Neural cell (in vitro differentiated cells): ENCODE measurements at regions not wholly inside any gene's neighbourhood (a gene's known extent, or its start where the extent isn't known, plus 50 kb on each side); places are given as distances from the start of the nearest gene placed in this dataset.

Experiments used
- H2AFZ ChIP-seq: fragments of 200-600, 300-800 bp; sonication (generic), shearing (Covaris generic); 2 replicates; pipeline ENCODE4 v1.6.0; 2014; ENCODE audit warnings: low read depth, mild to moderate bottlenecking, antibody characterized with exemption, low read length, moderate library complexity
- H3F3A ChIP-seq: fragments of 200-600 bp; shearing (Covaris generic); 2 replicates; pipeline ENCODE4 v1.6.1; 2016; ENCODE audit warnings: mild to moderate bottlenecking, moderate library complexity, mixed read lengths, antibody characterized with exemption, low read length; ENCODE audit not compliant: insufficient read depth, poor library complexity, severe bottlenecking
- H3K27ac ChIP-seq: fragments of 200-600, 300-800 bp; sonication (generic), shearing (Covaris generic); 2 replicates; pipeline ENCODE4 v1.5.1; 2014; ENCODE audit warnings: mild to moderate bottlenecking, low read length, moderate library complexity
- H3K27me3 ChIP-seq: fragments of 300-800, 200-600 bp; sonication (generic), shearing (Covaris generic); 2 replicates; pipeline ENCODE4 v1.6.0; 2014; ENCODE audit warnings: mild to moderate bottlenecking, low read depth, low read length, moderate library complexity; ENCODE audit not compliant: insufficient read depth
- H3K36me3 ChIP-seq: fragments of 300-800, 200-600 bp; sonication (generic), shearing (Covaris generic); 2 replicates; pipeline ENCODE4 v1.5.1; 2014; ENCODE audit warnings: mild to moderate bottlenecking, antibody characterized with exemption, low read length, moderate library complexity; ENCODE audit not compliant: insufficient read depth
- H3K4me2 ChIP-seq: fragments of 300-800, 200-600 bp; sonication (generic), shearing (Covaris generic); 2 replicates; pipeline ENCODE4 v1.6.0; 2014; ENCODE audit warnings: mild to moderate bottlenecking, low read length
- H3K4me3 ChIP-seq: fragments of 300-800, 200-600 bp; sonication (generic), shearing (Covaris generic); 2 replicates; pipeline ENCODE4 v1.5.1; 2014; ENCODE audit warnings: mild to moderate bottlenecking, low read length, moderate library complexity
- H3K79me2 ChIP-seq: fragments of 200-600 bp; shearing (Covaris generic); replicated peaks from 2 replicates; pipeline ENCODE4 v1.6.0; 2014; ENCODE audit warnings: mild to moderate bottlenecking, low read length, moderate library complexity; ENCODE audit not compliant: insufficient read depth
- H3K9ac ChIP-seq: fragments of 300-800, 200-600 bp; sonication (generic), shearing (Covaris generic); 2 replicates; pipeline ENCODE4 v1.6.1; 2016; ENCODE audit warnings: mild to moderate bottlenecking, low read length, mixed read lengths
- H3K9me2 ChIP-seq: fragments of 200-600 bp; shearing (Covaris generic); 2 replicates; pipeline ENCODE4 v1.6.1; 2016; ENCODE audit warnings: mild to moderate bottlenecking, low read length, mixed read lengths; ENCODE audit not compliant: insufficient read depth
- H3K9me3 ChIP-seq: fragments of 200-600, 300-800 bp; sonication (generic), shearing (Covaris generic); 2 replicates; pipeline ENCODE4 v1.6.1; 2016; ENCODE audit warnings: mild to moderate bottlenecking, mixed run types, low read length, moderate library complexity, mixed read lengths
- H4K20me1 ChIP-seq: fragments of 200-600 bp; shearing (Covaris generic); 2 replicates; pipeline ENCODE4 v1.6.1; 2016; ENCODE audit warnings: mild to moderate bottlenecking, mixed run types; ENCODE audit not compliant: insufficient read depth
- EP300 ChIP-seq: fragments of 450-650 bp; conservative IDR thresholded peaks from 2 replicates; pipeline ENCODE4 v1.6.1; 2014; ENCODE audit warnings: antibody characterized with exemption, mild to moderate bottlenecking, moderate library complexity; ENCODE audit not compliant: poor library complexity, severe bottlenecking
- EZH2 ChIP-seq: fragments of 200-600, 300-800 bp; shearing (Covaris generic), sonication (generic); IDR thresholded peaks from 2 replicates; pipeline ENCODE4 v1.6.1; 2014; ENCODE audit warnings: antibody characterized with exemption, low read length, borderline replicate concordance, mild to moderate bottlenecking; ENCODE audit not compliant: insufficient read depth, poor library complexity, severe bottlenecking
- MXI1 ChIP-seq: fragments of 450-650 bp; conservative IDR thresholded peaks from 2 replicates; pipeline ENCODE4 v1.6.1; 2014; ENCODE audit warnings: antibody characterized with exemption, mild to moderate bottlenecking; ENCODE audit not compliant: poor library complexity, severe bottlenecking
- POLR2AphosphoS5 ChIP-seq: IDR thresholded peaks from 2 replicates; pipeline ENCODE4 v1.6.1; 2012
- RAD21 ChIP-seq: fragments of 450-650 bp; conservative IDR thresholded peaks from 2 replicates; pipeline ENCODE4 v1.6.1; 2014; ENCODE audit warnings: antibody characterized with exemption, mild to moderate bottlenecking, moderate library complexity
- SMC3 ChIP-seq: fragments of 450-650 bp; conservative IDR thresholded peaks from 2 replicates; pipeline ENCODE4 v1.6.1; 2014; ENCODE audit warnings: antibody characterized with exemption, mild to moderate bottlenecking, moderate library complexity; ENCODE audit not compliant: poor library complexity
- TAF1 ChIP-seq: IDR thresholded peaks from 2 replicates; pipeline ENCODE4 v1.6.1; 2012; ENCODE audit warnings: low read depth
- TF ChIP-seq, protein P1 (sequence below): IDR thresholded peaks from 2 replicates; pipeline ENCODE4 v1.6.1; 2012; ENCODE audit warnings: borderline replicate concordance
- TF ChIP-seq, protein P2 (sequence below): fragments of 450-650 bp; IDR thresholded peaks from 2 replicates; pipeline ENCODE4 v1.5.1; 2014; ENCODE audit warnings: antibody characterized with exemption, mild to moderate bottlenecking, moderate library complexity; ENCODE audit not compliant: poor library complexity, severe bottlenecking

GRCh38 chr2:39521876-39522517, 84.9 kb upstream of the MAP4K3 start:
- no peaks in the 10 kb centered on the region for H3F3A ChIP-seq
- no peak overlapping the region for H2AFZ ChIP-seq
- H3K4me3 ChIP-seq = no peak overlapping the region
- H3K36me3 ChIP-seq = no peaks in the 10 kb centered on the region
- H3K9ac ChIP-seq = no peak overlapping the region
- H3K79me2 ChIP-seq = no peaks in the 10 kb centered on the region
- no peak for TF ChIP-seq MXI1
- TF ChIP-seq EP300 = no peak
- TF ChIP-seq EZH2 = no peak
- TF ChIP-seq TAF1 = no peak
- no peak for TF ChIP-seq SMC3
- TF ChIP-seq, protein P1, sequence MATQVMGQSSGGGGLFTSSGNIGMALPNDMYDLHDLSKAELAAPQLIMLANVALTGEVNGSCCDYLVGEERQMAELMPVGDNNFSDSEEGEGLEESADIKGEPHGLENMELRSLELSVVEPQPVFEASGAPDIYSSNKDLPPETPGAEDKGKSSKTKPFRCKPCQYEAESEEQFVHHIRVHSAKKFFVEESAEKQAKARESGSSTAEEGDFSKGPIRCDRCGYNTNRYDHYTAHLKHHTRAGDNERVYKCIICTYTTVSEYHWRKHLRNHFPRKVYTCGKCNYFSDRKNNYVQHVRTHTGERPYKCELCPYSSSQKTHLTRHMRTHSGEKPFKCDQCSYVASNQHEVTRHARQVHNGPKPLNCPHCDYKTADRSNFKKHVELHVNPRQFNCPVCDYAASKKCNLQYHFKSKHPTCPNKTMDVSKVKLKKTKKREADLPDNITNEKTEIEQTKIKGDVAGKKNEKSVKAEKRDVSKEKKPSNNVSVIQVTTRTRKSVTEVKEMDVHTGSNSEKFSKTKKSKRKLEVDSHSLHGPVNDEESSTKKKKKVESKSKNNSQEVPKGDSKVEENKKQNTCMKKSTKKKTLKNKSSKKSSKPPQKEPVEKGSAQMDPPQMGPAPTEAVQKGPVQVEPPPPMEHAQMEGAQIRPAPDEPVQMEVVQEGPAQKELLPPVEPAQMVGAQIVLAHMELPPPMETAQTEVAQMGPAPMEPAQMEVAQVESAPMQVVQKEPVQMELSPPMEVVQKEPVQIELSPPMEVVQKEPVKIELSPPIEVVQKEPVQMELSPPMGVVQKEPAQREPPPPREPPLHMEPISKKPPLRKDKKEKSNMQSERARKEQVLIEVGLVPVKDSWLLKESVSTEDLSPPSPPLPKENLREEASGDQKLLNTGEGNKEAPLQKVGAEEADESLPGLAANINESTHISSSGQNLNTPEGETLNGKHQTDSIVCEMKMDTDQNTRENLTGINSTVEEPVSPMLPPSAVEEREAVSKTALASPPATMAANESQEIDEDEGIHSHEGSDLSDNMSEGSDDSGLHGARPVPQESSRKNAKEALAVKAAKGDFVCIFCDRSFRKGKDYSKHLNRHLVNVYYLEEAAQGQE = no peak
- TF ChIP-seq, protein P2, sequence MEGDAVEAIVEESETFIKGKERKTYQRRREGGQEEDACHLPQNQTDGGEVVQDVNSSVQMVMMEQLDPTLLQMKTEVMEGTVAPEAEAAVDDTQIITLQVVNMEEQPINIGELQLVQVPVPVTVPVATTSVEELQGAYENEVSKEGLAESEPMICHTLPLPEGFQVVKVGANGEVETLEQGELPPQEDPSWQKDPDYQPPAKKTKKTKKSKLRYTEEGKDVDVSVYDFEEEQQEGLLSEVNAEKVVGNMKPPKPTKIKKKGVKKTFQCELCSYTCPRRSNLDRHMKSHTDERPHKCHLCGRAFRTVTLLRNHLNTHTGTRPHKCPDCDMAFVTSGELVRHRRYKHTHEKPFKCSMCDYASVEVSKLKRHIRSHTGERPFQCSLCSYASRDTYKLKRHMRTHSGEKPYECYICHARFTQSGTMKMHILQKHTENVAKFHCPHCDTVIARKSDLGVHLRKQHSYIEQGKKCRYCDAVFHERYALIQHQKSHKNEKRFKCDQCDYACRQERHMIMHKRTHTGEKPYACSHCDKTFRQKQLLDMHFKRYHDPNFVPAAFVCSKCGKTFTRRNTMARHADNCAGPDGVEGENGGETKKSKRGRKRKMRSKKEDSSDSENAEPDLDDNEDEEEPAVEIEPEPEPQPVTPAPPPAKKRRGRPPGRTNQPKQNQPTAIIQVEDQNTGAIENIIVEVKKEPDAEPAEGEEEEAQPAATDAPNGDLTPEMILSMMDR = no peak
- TF ChIP-seq RAD21 = no peak
- TF ChIP-seq POLR2AphosphoS5 = no peak
- H3K9me2 ChIP-seq = no peaks in the 10 kb centered on the region
- H3K27ac ChIP-seq = no peak overlapping the region
- peaks cover 14% of the 10 kb centered on the region for H3K9me3 ChIP-seq
- H3K27me3 ChIP-seq = no peaks in the 10 kb centered on the region
- H3K4me2 ChIP-seq = no peak overlapping the region
- H4K20me1 ChIP-seq = no peaks in the 10 kb centered on the region

- Histone ChIP-seq H3K27me3 (no peaks in the 10 kb centered on the region), H3K9me2 (no peaks in the 10 kb centered on the region), H4K20me1 (no peaks in the 10 kb centered on the region), H3K27ac (no peak overlapping the region), H3K4me3 (no peak overlapping the region), H3K9me3 (peaks cover 14% of the 10 kb centered on the region), H3F3A (no peaks in the 10 kb centered on the region), H3K36me3 (no peaks in the 10 kb centered on the region), H3K4me2 (no peak overlapping the region), H2AFZ (no peak overlapping the region), H3K9ac (no peak overlapping the region), H3K79me2 (no peaks in the 10 kb centered on the region)
- TF ChIP-seq RAD21 = no peak
- TF ChIP-seq EZH2 = no peak
- TF ChIP-seq TAF1 = no peak
- TF ChIP-seq SMC3 = no peak
- no peak for TF ChIP-seq POLR2AphosphoS5
- TF ChIP-seq MXI1 = no peak
Measured at GRCh38 chr2:39522518-39522877, 85.4 kb upstream of the MAP4K3 start.
